GM20431 (cell line): ENCODE measurements at regions not wholly inside any gene's neighbourhood (a gene's known extent, or its start where the extent isn't known, plus 50 kb on each side); places are given as distances from the start of the nearest gene placed in this dataset.

Experiments
- in situ Hi-C: fragments of 300-500 bp; cut with MseI, MboI; formaldehyde crosslinking; loops from one replicate; pipeline ENCODE4 v1.15.0; 2020; ENCODE audit warnings: low sequenced_read_pairs; ENCODE audit not compliant: unreplicated experiment

- in situ Hi-C loops: loop anchor here (25.0 kb wide), 2 partner anchors 531 to 981 kb away; no protein-coding TSS in a partner anchor
Observed at GRCh38 chr5:158155811-158156505, 297.0 kb upstream of the CLINT1 start.

GRCh38 chr5:158155067-158155466, 296.1 kb upstream of the CLINT1 start:
- in situ Hi-C loops: loop anchor here (25.0 kb wide), 2 partner anchors 532 to 982 kb away; no protein-coding TSS in a partner anchor

- in situ Hi-C loops: loop anchor here (25.0 kb wide), 2 partner anchors 533 to 983 kb away; no protein-coding TSS in a partner anchor
Observed at GRCh38 chr5:158154226-158155005, 295.5 kb upstream of the CLINT1 start.

- in situ Hi-C loops: loop anchor here (25.0 kb wide), 2 partner anchors 534 to 984 kb away; no protein-coding TSS in a partner anchor
Observed at GRCh38 chr5:158153508-158153907, 294.6 kb upstream of the CLINT1 start.

- in situ Hi-C loops: loop anchor here (25.0 kb wide), 2 partner anchors 535 to 985 kb away; no protein-coding TSS in a partner anchor
Observed at GRCh38 chr5:158152136-158152535, 293.2 kb upstream of the CLINT1 start.

GRCh38 chr5:158147227-158147626, 288.3 kb upstream of the CLINT1 start:
- in situ Hi-C loops: no loop called here

GRCh38 chr5:158145827-158146226, 286.9 kb upstream of the CLINT1 start:
- in situ Hi-C loops: no loop called here

GRCh38 chr5:158143081-158143480, 284.1 kb upstream of the CLINT1 start:
- in situ Hi-C loops: no loop called here

- in situ Hi-C loops: no loop called here
Observed at GRCh38 chr5:158142156-158142555, 283.2 kb upstream of the CLINT1 start.

- in situ Hi-C loops: no loop called here
Observed at GRCh38 chr5:158140120-158140731, 281.3 kb upstream of the CLINT1 start.

- in situ Hi-C loops: no loop called here
Observed at GRCh38 chr5:158139161-158139560, 280.2 kb upstream of the CLINT1 start.

- in situ Hi-C loops: no loop called here
Observed at GRCh38 chr5:158135682-158136179, 276.8 kb upstream of the CLINT1 start.

- in situ Hi-C loops: no loop called here
Observed at GRCh38 chr5:158133369-158133768, 274.4 kb upstream of the CLINT1 start.

GRCh38 chr5:158127536-158127935, 268.6 kb upstream of the CLINT1 start:
- in situ Hi-C loops: no loop called here

GRCh38 chr5:158126442-158127405, 267.8 kb upstream of the CLINT1 start:
- in situ Hi-C loops: no loop called here

GRCh38 chr5:158124606-158125316, 265.8 kb upstream of the CLINT1 start:
- in situ Hi-C loops: no loop called here

GRCh38 chr5:158123595-158123994, 264.6 kb upstream of the CLINT1 start:
- in situ Hi-C loops: no loop called here

- in situ Hi-C loops: no loop called here
Observed at GRCh38 chr5:158121678-158122077, 262.7 kb upstream of the CLINT1 start.

- in situ Hi-C loops: no loop called here
Observed at GRCh38 chr5:158120760-158121159, 261.8 kb upstream of the CLINT1 start.
